NB4 (cell line): ENCODE measurements at regions not wholly inside any gene's neighbourhood (a gene's known extent, or its start where the extent isn't known, plus 50 kb on each side); places are given as distances from the start of the nearest gene placed in this dataset.

Source experiments
- MYC ChIP-seq: IDR thresholded peaks from 2 replicates; pipeline ENCODE4 v1.6.1; 2011; ENCODE audit warnings: low read depth, low read length
- POLR2A ChIP-seq: IDR thresholded peaks from 2 replicates; pipeline ENCODE4 v1.6.1; 2011; ENCODE audit warnings: mild to moderate bottlenecking; ENCODE audit not compliant: insufficient read length; ENCODE audit errors: extremely low read depth
- TF ChIP-seq, protein P1 (sequence below): IDR thresholded peaks from 2 replicates; pipeline ENCODE4 v1.6.1; 2011; ENCODE audit warnings: low read depth, low read length
- TF ChIP-seq, protein P2 (sequence below): IDR thresholded peaks from one replicate; pipeline ENCODE4 v1.5.1; 2012; ENCODE audit warnings: low read depth, low read length

GRCh38 chr6:74840953-74841352 lies 364.9 kb downstream of the COL12A1 start:
- TF ChIP-seq, protein P1, sequence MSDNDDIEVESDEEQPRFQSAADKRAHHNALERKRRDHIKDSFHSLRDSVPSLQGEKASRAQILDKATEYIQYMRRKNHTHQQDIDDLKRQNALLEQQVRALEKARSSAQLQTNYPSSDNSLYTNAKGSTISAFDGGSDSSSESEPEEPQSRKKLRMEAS: no peak
- TF ChIP-seq, protein P2, sequence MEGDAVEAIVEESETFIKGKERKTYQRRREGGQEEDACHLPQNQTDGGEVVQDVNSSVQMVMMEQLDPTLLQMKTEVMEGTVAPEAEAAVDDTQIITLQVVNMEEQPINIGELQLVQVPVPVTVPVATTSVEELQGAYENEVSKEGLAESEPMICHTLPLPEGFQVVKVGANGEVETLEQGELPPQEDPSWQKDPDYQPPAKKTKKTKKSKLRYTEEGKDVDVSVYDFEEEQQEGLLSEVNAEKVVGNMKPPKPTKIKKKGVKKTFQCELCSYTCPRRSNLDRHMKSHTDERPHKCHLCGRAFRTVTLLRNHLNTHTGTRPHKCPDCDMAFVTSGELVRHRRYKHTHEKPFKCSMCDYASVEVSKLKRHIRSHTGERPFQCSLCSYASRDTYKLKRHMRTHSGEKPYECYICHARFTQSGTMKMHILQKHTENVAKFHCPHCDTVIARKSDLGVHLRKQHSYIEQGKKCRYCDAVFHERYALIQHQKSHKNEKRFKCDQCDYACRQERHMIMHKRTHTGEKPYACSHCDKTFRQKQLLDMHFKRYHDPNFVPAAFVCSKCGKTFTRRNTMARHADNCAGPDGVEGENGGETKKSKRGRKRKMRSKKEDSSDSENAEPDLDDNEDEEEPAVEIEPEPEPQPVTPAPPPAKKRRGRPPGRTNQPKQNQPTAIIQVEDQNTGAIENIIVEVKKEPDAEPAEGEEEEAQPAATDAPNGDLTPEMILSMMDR: no peak
- TF ChIP-seq POLR2A: no peak
- no peak for TF ChIP-seq MYC
